ENCODE measurements at regions not wholly inside any gene's neighbourhood (a gene's known extent, or its start where the extent isn't known, plus 50 kb on each side); places are given as distances from the start of the nearest gene placed in this dataset.

DNA sequence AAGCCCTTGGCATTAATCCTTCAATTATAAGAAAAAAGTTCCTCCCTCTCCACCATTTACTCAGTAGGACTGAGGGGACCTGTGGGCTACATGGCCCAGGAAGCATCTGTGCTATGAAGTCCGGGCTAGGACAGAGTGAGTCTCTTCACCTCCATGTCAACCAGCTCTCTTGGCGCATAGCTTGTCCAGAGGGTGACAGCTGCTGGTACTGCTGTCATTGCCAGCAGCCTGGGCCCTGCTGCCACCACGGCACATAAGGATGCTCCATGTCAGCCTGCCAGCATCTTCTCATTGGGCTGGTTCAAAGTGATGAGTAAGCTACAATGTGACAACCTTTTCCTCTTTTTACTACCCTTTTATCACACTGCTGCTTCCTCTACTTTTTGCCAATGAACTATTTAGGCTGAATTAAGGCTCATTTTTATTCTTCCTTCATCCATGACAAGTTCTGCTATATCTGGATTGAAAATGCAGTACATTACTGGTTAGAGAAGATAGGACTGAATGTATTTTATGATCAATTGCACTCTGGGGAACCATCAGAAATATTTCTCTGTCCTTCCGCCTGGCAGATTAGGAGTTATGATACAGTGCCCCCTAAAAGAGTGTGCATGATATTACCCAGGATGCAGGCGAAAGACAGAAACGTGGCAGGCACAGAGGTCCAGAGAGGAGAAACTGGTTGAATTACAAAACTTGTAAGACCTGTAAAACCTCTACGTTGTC lies 258.9 kb upstream of the TNP1 start:
- TF ChIP-seq, protein P1, sequence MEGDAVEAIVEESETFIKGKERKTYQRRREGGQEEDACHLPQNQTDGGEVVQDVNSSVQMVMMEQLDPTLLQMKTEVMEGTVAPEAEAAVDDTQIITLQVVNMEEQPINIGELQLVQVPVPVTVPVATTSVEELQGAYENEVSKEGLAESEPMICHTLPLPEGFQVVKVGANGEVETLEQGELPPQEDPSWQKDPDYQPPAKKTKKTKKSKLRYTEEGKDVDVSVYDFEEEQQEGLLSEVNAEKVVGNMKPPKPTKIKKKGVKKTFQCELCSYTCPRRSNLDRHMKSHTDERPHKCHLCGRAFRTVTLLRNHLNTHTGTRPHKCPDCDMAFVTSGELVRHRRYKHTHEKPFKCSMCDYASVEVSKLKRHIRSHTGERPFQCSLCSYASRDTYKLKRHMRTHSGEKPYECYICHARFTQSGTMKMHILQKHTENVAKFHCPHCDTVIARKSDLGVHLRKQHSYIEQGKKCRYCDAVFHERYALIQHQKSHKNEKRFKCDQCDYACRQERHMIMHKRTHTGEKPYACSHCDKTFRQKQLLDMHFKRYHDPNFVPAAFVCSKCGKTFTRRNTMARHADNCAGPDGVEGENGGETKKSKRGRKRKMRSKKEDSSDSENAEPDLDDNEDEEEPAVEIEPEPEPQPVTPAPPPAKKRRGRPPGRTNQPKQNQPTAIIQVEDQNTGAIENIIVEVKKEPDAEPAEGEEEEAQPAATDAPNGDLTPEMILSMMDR (conservative IDR thresholded peaks at IDR 0.05; ENCODE audit: low read depth, low read length), result no peak
- TF ChIP-seq EZH2 (IDR thresholded peaks at IDR 0.05; ENCODE audit: borderline replicate concordance, low read depth, low read length, poor library complexity, severe bottlenecking), result no peak
